SK-N-SH treated with all-trans-retinoic acid at 6 μM for 48 hours (cell line): ENCODE measurements at regions not wholly inside any gene's neighbourhood (a gene's known extent, or its start where the extent isn't known, plus 50 kb on each side); places are given as distances from the start of the nearest gene placed in this dataset.

Experiments used
- ATAC-seq: fragments of 200-7000 bp; cut with Tn5 transposase; 3 replicates; pipeline ENCODE4 v1.9.1; 2020; ENCODE audit warnings: mild to moderate bottlenecking, moderate library complexity
- BACH2 ChIP-seq: fragments of 250-450 bp; sonication (Bioruptor Pico); IDR thresholded peaks from 2 replicates; pipeline ENCODE4 v1.9.0; 2021; ENCODE audit warnings: mild to moderate bottlenecking, borderline replicate concordance
- CSRNP3 ChIP-seq: fragments of 250-450 bp; sonication (Bioruptor Pico); IDR thresholded peaks from 2 replicates; pipeline ENCODE4 v1.5.1; 2021; ENCODE audit warnings: mild to moderate bottlenecking, moderate library complexity
- ESRRG ChIP-seq: fragments of 250-450 bp; sonication (Bioruptor Pico); IDR thresholded peaks from 2 replicates; pipeline ENCODE4 v1.6.1; 2021; ENCODE audit warnings: mild to moderate bottlenecking
- GLIS3 ChIP-seq: fragments of 250-450 bp; sonication (Bioruptor Pico); IDR thresholded peaks from 2 replicates; pipeline ENCODE4 v1.5.0; 2020; ENCODE audit warnings: mild to moderate bottlenecking, moderate library complexity
- PPARA ChIP-seq: fragments of 250-450 bp; sonication (Bioruptor Pico); IDR thresholded peaks from 2 replicates; pipeline ENCODE4 v1.5.0; 2020; ENCODE audit warnings: mild to moderate bottlenecking, borderline replicate concordance
- SNAI2 ChIP-seq: fragments of 250-450 bp; sonication (Bioruptor Pico); IDR thresholded peaks from 2 replicates; pipeline ENCODE4 v1.5.0; 2020; ENCODE audit warnings: mild to moderate bottlenecking, moderate library complexity
- TCF4 ChIP-seq: fragments of 250-450 bp; sonication (Bioruptor Pico); IDR thresholded peaks from 2 replicates; pipeline ENCODE4 v1.8.0; 2021; ENCODE audit warnings: mild to moderate bottlenecking, moderate library complexity, borderline replicate concordance
- TOX ChIP-seq: fragments of 250-450 bp; sonication (Bioruptor Pico); IDR thresholded peaks from 2 replicates; pipeline ENCODE4 v1.8.0; 2021; ENCODE audit warnings: mild to moderate bottlenecking, moderate library complexity, borderline replicate concordance
- TSHZ2 ChIP-seq: fragments of 250-450 bp; sonication (Bioruptor Pico); IDR thresholded peaks from 2 replicates; pipeline ENCODE4 v1.5.0; 2020; ENCODE audit warnings: mild to moderate bottlenecking, moderate library complexity
- ZC3H10 ChIP-seq: fragments of 250-450 bp; sonication (Bioruptor Pico); IDR thresholded peaks from 2 replicates; pipeline ENCODE4 v1.5.1; 2021; ENCODE audit warnings: mild to moderate bottlenecking, moderate library complexity
- ZFP3 ChIP-seq: fragments of 250-450 bp; sonication (Bioruptor Pico); IDR thresholded peaks from 2 replicates; pipeline ENCODE4 v1.5.0; 2020; ENCODE audit warnings: mild to moderate bottlenecking, moderate library complexity
- ZFP30 ChIP-seq: fragments of 450-650 bp; formaldehyde crosslinking; IDR thresholded peaks from 2 replicates; pipeline ENCODE4 v1.5.0; 2022; ENCODE audit warnings: mild to moderate bottlenecking, moderate library complexity
- ZNF565 ChIP-seq: fragments of 450-650 bp; formaldehyde crosslinking; conservative IDR thresholded peaks from 2 replicates; pipeline ENCODE4 v1.5.0; 2020; ENCODE audit warnings: low read depth, mild to moderate bottlenecking, moderate library complexity
- ZNF70 ChIP-seq: fragments of 450-650 bp; formaldehyde crosslinking; IDR thresholded peaks from 2 replicates; pipeline ENCODE4 v1.5.0; 2020; ENCODE audit warnings: mild to moderate bottlenecking, moderate library complexity
- ZNF8 ChIP-seq: fragments of 450-650 bp; formaldehyde crosslinking; IDR thresholded peaks from 2 replicates; pipeline ENCODE4 v1.5.0; 2020; ENCODE audit warnings: mild to moderate bottlenecking, moderate library complexity
- TF ChIP-seq, protein P1 (sequence below): fragments of 250-450 bp; sonication (Bioruptor Pico); IDR thresholded peaks from 2 replicates; pipeline ENCODE4 v1.8.0; 2021; ENCODE audit warnings: low read depth, mild to moderate bottlenecking, moderate library complexity, borderline replicate concordance
- TF ChIP-seq, protein P2 (sequence below): fragments of 250-450 bp; sonication (Bioruptor Pico); IDR thresholded peaks from 2 replicates; pipeline ENCODE4 v1.5.1; 2020; ENCODE audit warnings: low read depth, mild to moderate bottlenecking, moderate library complexity
- TF ChIP-seq, protein P3 (sequence below): fragments of 250-450 bp; sonication (Bioruptor Pico); IDR thresholded peaks from 2 replicates; pipeline ENCODE4 v1.8.0; 2020; ENCODE audit warnings: mild to moderate bottlenecking, moderate library complexity, borderline replicate concordance

GRCh38 chr21:29423099-29423870 lies 124.6 kb downstream of the BACH1 start:
- TF ChIP-seq ZNF70 (CRISPR knock-in tag) (no peak), ZFP3 (CRISPR knock-in tag) (no peak), GLIS3 (CRISPR knock-in tag) (no peak), TOX (CRISPR knock-in tag) (no peak), TCF4 (CRISPR knock-in tag) (no peak), BACH2 (no peak), ZNF8 (CRISPR knock-in tag) (no peak), ZFP30 (CRISPR knock-in tag) (no peak), SNAI2 (CRISPR knock-in tag) (no peak), TSHZ2 (CRISPR knock-in tag) (no peak)
- TF ChIP-seq, protein P1, sequence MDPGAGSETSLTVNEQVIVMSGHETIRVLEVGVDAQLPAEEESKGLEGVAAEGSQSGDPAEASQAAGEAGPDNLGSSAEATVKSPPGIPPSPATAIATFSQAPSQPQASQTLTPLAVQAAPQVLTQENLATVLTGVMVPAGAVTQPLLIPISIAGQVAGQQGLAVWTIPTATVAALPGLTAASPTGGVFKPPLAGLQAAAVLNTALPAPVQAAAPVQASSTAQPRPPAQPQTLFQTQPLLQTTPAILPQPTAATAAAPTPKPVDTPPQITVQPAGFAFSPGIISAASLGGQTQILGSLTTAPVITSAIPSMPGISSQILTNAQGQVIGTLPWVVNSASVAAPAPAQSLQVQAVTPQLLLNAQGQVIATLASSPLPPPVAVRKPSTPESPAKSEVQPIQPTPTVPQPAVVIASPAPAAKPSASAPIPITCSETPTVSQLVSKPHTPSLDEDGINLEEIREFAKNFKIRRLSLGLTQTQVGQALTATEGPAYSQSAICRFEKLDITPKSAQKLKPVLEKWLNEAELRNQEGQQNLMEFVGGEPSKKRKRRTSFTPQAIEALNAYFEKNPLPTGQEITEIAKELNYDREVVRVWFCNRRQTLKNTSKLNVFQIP = no peak
- TF ChIP-seq, all 23 proteins: peak for 0

DNA sequence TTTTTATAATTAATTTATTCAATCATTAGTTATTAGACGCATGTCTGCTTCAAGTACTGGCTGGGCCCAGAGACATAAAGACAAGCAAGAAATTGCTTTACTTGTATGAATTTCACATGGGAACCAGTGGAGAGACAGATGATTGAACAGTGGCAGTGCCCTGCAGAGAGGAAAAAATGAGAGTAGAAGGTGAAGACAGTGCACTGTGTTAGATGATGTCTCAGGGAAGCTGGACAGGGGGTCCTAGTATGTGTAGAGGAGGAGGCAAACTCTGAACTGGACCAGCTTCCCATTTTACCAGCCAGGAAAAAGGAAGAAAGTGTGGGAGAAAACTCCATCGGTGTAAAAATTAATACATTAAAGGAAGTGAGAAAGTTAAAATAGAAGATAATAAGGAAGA lies 126.0 kb downstream of the BACH1 start:
- TF ChIP-seq, protein P2, sequence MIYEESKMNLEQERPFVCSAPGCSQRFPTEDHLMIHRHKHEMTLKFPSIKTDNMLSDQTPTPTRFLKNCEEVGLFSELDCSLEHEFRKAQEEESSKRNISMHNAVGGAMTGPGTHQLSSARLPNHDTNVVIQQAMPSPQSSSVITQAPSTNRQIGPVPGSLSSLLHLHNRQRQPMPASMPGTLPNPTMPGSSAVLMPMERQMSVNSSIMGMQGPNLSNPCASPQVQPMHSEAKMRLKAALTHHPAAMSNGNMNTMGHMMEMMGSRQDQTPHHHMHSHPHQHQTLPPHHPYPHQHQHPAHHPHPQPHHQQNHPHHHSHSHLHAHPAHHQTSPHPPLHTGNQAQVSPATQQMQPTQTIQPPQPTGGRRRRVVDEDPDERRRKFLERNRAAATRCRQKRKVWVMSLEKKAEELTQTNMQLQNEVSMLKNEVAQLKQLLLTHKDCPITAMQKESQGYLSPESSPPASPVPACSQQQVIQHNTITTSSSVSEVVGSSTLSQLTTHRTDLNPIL (CRISPR knock-in tag) = no peak
- no peak for TF ChIP-seq ESRRG (CRISPR knock-in tag)
- TF ChIP-seq, protein P3, sequence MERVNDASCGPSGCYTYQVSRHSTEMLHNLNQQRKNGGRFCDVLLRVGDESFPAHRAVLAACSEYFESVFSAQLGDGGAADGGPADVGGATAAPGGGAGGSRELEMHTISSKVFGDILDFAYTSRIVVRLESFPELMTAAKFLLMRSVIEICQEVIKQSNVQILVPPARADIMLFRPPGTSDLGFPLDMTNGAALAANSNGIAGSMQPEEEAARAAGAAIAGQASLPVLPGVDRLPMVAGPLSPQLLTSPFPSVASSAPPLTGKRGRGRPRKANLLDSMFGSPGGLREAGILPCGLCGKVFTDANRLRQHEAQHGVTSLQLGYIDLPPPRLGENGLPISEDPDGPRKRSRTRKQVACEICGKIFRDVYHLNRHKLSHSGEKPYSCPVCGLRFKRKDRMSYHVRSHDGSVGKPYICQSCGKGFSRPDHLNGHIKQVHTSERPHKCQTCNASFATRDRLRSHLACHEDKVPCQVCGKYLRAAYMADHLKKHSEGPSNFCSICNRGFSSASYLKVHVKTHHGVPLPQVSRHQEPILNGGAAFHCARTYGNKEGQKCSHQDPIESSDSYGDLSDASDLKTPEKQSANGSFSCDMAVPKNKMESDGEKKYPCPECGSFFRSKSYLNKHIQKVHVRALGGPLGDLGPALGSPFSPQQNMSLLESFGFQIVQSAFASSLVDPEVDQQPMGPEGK (CRISPR knock-in tag) = no peak
- TF ChIP-seq TOX (CRISPR knock-in tag) = no peak
- TF ChIP-seq ZC3H10 (CRISPR knock-in tag) = no peak
- no peak for TF ChIP-seq BACH2
- no peak for TF ChIP-seq SNAI2 (CRISPR knock-in tag)
- TF ChIP-seq ZFP3 (CRISPR knock-in tag) = no peak
- no peak for TF ChIP-seq GLIS3 (CRISPR knock-in tag)
- no peak for TF ChIP-seq ZNF565 (CRISPR knock-in tag)
- TF ChIP-seq TSHZ2 (CRISPR knock-in tag) = no peak
- no peak for TF ChIP-seq PPARA (CRISPR knock-in tag)
- no peak for TF ChIP-seq TCF4 (CRISPR knock-in tag)
- no peak for TF ChIP-seq CSRNP3 (CRISPR knock-in tag)
- ATAC-seq = no peak

More at GRCh38 chr21:29423099-29423870, 124.6 kb downstream of the BACH1 start:
- ATAC-seq = no peak
